Hematopoietic multipotent progenitor cell treated with erythropoietin and hydrocortisone succinate and interleukin-3 and kit ligand, for 15 days (in vitro differentiated cells): ENCODE measurements at regions not wholly inside any gene's neighbourhood (a gene's known extent, or its start where the extent isn't known, plus 50 kb on each side); places are given as distances from the start of the nearest gene placed in this dataset.
A peak's percentile ranks its signal among the peaks of the same experiment; 100 is the strongest.
"Not testable (repeated sequence)": the region's sequence is repeated elsewhere in the genome, so short reads cannot be mapped to it uniquely, and the experiment has no call there.

ENCODE experiments used
- DNase-seq: peaks from one replicate; pipeline ENCODE4 v3.0.0-alpha.2; 2015; ENCODE audit warnings: low spot score

DNA sequence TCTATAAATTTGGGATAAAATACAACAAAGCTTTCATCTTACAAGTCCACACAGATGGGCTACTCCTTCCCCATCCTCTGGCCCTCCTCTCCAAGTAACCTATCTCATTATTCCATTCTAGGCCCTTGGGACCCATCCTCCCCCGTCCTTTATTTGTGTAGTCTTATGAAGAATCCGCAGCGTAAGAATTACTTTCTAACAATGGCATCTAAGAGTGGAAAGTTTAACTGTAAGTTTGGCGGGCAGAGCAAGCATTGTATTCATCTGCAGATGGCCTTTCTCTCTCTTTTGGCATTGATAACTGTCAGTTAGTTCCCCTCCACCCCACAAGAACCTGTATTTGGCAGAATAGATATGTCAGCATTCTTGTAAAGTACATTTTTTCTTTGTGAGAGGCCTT lies 91.9 kb upstream of the TSPAN2 start:
- DNase-seq: no peak

DNA sequence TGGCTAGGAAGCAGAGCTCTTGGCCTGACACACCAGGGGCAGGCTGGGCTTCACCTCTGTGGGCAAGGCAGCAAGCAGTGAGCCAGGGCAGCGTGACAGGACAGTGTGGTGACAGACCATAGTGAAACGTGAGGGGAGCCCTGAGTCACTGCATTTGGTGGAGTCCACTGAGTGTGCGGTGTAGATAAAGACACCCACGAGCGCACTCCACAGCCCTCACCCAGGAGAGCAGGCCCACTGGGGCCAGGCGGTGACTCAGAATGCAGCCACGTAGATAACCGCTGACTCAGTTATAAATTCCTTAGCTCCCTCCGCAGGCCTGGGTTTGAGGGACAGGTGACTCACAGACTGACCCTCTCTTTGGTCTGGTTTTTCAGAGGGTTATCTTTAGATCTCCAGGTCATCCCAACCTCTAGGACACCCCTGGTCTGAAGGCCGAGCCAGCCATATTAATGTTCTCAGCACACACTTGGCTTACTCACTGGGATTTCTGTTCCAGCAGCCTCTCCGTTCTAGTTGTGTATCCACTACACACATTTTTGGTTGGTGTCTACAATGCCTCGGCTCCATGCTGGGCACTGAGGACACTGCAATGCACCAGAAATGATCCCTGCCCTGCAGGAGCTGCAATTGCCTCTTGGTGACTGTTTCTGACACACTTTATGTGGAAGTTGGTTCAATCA lies 90.2 kb upstream of the TSPAN2 start:
- DNase-seq: peak; percentile 84

DNA sequence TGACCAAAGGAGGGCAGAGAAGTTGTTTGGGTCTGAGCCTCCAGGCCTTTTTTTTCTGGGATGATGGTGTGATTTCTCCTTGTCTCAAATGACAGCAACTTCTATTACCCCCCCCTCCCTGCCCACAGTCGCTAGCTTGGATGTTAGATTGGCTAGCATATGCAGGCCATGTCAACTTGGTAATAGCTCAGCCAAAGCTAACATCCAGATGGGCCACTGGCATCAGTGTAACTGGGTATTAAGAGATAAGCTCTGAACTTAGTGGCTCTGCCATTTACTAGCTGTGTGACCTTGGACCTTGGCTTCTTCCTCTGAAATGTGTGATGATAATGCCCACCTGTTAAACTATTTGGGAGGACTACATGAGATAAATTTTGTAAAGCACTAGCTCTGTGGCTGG lies 86.9 kb upstream of the TSPAN2 start:
- peak; percentile 40 for DNase-seq

DNA sequence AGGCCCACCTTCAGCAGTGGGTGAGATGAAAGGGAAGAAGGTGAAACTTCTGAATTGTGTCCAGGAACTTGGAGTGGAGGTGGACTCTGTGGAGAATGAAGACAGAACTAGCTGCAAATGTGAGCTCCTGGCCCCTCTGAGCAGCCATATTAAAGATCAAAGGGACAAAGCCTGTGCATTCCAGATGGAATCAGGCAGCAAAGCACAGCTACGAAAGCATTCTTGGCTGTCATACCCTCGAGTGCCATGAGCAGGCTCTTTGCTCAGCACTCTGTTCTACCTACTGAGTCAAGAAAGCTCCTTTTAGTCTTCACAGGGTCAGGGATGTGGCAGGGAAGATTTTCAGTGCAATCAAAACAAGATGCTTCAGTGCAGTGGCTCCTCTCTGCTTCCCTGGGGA lies 86.3 kb upstream of the TSPAN2 start:
- no peak for DNase-seq

DNA sequence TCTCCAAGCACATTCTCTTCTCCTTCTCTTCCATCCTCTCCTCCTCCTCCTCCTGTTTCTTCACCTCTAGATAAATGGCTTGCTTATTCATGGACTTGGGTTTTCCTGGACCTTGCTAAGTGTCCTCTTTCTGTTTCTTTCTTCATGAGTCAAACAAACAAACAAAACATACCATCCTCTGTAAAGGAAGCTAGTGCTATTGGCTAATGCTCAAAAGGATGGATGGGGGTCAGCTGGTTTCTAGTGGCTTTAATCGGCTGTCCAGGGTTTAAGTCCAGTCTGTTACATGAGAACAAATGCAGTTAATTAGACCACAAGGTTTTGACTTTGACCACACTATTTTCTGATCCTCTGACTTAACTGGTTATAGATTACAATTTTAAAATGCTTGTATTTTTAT lies 83.8 kb upstream of the TSPAN2 start:
- no peak for DNase-seq

DNA sequence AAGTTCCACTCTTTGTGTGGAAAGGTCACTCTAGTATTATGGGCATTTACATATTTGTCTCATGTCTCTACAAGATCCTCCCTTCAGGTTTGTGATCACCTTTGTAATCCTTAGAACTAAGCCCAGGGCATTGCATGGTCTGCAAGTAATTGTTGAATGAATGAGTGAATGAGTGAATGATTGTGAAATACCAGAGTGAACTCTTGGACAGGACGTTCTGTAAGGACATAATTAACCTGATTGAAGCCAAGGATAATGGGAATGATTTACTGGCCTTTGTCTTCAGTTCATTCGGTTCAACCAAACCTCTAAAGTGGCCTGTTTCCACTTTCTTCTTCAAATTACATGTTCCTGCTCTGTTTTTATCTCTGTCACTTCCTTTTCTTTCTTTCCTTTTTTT lies 83.0 kb upstream of the TSPAN2 start:
- no peak for DNase-seq

DNA sequence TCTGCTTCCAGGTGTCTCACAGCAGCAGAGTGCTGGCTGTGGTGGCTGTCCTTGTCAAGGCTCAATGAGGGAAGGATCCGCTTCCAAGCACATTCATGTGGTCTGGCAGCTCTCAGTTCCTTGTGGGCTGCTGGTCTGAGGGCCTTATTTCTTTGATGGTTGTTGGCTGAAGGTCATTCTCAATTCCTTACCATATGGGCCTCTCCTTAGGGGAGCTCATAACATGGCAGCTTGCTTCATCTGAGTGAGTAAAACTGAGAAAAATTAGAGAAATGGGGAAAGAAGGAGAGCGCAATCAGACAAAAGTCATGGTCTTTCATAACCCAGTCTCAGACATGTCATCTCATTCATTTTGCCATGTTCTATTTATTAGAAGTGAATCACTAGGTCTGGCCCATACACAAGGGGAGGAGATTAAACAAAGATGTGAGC lies 81.7 kb upstream of the TSPAN2 start:
- no peak for DNase-seq

DNA sequence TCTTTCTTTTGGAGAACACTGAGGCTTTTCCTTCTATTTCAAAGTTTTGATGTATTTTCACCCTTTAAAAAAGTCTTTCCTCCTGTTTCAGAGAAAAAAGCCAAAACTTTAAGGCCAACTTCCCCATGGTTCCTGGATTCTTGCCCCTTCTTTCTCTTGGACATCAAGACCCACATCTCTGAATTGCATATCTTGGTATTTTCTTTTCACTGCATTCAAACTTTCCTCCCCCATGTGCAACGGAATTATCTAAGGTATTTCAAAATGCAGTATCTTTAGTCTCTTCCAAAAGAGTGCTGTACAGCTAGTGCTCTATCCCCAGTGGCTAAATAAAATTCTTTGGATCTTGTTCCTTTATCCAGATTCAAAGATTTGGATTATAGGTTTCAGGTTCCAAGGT lies 81.1 kb upstream of the TSPAN2 start:
- no peak for DNase-seq

DNA sequence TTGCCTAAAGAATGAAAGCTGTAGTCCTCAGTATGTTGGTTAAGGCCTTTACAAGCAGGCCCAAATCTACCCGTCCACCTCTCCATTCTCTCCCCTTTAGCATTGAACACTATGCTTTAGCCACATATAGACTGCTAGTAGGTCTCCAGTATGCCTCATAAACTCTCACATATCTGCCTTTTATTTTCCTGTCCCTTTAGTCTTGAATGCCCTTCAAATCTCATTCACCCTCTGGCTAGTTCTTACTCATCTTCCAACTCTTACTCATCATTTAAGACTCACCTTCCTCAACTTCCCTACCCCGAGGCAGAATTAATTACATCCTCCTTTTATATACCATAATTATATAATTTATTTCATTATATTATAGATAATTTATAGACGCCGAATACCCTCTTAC lies 78.7 kb upstream of the TSPAN2 start:
- no peak for DNase-seq

DNA sequence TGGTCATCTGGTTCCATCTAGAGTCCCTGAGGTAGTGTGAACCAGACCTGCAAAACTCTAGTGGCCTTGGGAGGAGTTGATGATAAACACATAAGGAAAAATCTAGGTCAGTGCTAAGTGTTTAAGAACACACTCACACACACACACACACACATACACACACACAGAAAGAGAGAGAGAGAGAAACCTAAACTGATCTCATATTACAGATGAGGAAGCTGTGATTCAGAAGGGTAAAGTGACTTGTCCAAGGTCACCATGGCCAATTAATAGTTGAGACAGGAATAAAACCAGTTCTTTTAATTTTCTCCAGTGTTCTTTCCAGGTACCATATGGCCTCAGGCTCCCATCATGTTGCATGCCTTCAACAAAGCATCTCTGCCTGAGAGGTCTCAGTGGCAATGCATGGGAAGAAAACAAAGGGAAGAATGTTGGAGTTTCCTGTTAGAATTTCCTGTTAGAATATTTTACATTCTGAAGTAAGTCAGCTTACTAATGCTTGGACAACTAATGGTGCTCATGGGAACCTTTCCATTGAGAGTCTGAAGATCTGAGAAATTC lies 77.3 kb upstream of the TSPAN2 start:
- no peak for DNase-seq

DNA sequence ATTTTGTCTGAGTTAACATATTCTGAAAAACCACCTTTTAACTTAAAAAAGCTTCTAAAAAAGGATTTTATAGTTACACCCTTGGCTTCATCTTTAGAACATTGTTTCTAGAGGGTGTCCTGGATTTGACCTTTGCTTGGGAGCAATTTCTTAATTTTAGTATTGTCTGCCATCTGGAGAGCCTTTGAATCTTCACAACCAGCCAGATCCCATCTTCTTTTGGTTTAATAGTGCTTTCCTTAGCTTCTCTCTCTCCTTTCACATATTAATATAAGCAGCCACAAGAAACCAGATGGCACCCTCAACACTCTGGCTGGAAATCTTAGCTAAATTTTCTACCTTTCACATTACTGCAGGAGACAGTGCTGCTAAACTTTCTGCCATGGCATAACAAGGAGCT lies 76.5 kb upstream of the TSPAN2 start:
- DNase-seq: no peak

DNA sequence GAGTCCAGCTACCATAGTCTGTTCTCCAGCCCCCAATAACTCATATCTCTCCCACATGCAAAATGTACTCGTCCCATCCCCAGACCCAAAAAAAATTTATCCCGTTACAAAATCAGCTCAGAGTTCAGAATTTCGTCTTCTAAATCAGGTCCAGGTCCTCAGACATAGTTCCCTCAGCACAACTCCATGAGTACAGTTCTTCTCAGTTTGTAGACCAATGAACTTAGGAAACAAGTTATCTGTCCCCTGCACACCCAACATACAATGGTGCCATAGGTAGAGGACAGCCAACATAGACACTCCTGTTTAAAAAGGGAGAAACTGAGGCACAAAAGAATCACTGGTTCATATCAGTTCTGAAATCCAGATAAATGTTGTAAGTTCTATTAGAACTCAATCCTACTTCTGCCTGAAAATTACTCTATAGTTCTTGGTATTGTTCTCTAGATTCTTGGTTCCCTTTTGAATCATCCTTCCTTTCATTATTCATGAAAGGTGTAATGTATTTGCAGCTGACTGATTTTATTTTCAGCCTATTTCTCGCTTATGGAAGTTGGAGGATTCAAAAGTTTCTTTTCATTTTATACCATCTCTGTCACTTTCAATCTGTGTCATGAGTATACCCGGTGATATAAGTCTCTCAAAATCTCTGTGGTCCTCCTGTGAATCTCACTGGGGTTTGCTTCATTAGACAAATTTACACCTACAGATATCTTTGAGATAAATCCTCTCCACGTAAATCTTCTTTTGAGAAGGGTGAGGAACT lies 75.8 kb upstream of the TSPAN2 start:
- DNase-seq: no peak

DNA sequence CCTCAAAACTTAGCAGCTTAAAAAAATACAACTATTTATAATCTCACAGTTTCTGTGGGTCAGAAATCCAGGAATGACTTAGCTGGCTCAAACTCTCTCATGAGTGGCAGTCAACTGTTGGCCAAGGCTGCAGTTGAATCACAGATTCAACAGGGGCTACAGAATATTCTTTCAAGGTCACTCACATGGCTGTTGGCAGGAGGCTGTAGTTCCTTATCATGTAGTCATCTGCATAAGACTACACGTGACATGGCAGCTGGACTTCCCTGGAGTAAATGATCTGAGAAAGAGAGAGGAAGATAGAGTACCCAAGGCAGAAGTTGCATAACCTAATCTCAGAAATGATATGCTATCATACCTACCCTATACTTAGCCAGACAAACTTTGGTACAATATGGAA lies 75.2 kb upstream of the TSPAN2 start:
- no peak for DNase-seq

DNA sequence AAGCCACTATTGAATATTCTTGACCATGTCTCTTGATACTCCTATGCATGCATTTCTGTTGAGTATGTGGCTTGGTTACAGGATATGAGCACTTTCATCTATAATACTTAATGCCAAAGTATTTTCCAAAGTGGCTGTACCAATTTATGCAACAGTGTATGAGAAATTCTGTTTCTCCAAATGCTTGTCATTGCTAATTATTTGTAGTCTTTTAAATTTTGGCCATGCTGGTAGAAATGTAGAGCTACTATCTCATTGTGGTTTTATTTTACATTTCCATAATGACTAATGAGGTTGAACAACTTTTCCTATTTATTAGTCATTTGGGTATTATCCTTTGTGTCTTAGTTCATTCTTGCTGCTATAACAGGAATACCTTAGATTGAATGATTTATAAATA lies 71.4 kb upstream of the TSPAN2 start:
- no peak for DNase-seq

DNA sequence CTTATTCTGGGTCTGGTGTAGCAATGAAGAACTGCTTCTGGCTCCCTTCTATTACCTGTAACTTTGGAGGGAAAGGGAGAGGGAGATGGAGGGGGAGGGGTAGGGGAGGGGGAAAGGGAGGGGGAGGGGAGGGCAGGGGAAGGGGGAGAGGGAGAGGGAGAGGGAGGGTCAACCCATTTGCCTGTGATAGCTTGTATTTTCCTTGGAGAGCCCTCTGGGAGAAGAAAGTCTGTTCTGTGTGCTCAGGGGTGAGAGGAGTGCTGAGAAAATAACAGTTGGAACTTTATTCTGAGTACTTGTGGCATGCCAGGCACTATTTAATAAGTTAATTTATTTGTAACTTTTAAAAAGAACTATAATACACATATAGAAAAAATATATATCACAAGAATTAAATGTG lies 70.7 kb upstream of the TSPAN2 start:
- no peak for DNase-seq

DNA sequence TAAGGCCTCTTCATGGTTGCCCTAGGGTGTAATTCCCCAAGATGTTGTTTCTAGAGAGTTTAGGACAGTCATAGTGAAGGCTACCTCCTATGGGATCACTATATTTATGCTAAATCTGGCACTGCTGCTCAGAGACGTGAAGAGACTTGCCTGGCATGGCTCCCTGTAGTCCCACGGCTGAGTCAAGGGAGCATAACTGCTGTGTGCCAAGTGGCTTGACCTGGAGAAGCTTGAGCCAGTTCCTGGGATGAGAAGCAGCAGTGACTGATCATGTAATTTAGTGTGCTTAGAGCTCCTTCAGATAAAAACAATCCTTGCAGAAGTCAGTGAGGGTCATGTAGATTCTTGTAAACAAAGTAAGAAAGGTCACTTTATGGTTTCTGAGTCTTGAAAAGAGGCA lies 68.9 kb upstream of the TSPAN2 start:
- no peak for DNase-seq

DNA sequence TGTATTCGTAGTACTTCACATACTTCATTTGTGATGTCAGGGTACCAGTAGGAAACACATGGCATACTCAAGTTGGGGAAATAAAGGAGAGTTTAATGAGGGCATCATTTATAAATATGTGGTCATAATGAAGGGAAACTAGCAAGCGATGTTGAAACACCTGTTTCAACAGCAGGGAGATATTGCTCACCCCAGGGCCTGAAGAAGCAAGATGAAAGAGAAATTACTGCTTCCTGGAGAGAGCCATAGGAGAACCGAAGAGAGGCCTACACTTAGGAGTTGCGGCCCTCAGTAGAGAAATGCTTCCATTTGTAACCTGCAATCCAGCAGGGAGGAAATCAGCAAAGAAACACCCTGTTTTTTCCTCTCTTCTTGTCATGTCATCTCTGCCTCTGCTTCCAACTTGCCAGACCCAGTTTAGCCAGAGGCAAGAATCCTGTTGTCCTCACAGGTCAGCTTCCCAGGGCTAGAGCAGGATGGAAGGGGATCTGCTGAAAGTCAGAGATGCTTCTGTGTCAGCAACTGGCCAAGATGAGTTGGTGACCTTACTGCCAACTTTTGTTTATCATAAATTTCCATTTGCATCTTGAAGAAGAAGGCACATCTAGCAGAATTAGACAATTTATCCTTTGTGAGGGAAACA lies 67.6 kb upstream of the TSPAN2 start:
- DNase-seq: no peak

DNA sequence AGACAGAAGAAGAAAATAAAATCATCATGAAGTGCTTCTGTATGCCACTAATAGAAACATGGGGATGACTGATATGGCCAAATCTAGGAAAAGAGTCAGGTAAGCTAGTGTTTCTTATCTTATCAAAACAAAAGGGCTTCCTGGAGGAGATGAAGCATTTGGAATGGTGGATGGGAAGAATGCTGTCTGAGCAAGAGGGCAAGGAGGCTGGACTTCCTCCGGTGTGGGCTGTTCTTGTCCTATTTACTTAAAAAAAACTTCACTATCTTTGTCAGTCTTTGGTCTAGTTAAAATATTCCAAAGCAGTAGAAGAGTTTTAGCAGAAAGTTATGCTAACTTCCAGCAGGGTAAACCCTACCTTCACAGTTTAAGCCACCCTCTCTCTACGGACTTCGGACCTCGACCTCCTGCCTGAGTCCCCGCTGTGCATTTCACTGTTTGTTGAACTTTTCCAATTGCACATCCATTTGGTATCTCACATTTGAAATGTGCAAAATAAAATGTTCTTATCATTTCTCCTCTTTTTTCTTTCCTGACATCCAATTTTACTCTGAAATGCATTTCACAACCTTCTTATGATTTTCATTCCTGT lies 64.8 kb upstream of the TSPAN2 start:
- DNase-seq: no peak

DNA sequence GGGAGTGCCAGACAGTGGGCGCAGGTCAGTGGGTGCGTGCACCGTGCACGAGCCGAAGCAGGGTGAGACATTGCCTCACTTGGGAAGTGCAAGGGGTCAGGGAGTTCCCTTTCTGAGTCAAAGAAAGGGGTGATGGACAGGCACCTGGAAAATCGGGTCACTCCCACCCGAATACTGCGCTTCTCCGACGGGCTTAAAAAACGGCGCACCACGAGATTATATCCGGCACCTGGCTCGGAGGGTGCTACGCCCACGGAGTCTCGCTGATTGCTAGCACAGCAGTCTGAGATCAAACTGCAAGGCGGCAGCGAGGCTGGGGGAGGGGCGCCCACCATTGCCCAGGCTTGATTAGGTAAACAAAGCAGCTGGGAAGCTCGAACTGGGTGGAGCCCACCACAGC lies 58.6 kb upstream of the TSPAN2 start:
- not testable (repeated sequence) for DNase-seq

DNA sequence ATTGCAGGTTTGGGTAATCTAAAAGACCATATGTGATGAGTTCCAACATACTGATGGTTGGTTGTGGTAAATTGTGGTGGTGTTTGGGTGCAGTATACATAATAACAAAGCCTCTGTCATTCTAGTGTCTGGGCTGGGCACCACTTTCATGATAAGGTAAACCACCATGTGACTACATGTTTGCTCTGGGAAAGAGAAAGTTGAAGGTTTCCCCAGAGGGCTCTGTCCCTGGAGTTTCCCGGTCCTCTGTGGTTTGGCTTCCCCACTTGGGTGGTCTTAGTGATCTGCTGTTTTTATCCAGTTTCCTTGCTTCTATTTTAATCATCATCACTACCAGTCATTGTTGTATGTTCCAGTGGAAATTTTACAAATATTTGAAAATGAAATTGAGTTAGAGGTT lies 55.9 kb upstream of the TSPAN2 start:
- no peak for DNase-seq

DNA sequence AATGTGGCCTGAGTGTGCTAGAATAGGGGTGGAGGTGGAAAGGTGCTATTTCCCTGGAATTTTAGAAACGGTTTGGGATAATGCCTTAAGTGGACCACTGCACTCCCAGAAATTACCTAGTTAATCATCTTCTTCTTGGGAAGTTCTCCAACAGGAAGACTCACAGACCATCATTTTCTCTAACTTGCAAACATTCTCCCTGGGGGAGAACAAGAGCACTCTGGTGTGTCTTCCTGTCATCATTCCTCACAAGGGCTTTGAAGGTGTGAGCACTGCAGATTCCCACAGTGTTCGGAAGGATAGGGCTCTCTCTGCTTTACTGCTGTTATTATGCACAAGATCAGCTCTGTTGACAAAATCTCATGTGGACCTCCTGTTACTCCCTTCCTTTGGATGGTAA lies 54.9 kb upstream of the TSPAN2 start:
- no peak for DNase-seq

DNA sequence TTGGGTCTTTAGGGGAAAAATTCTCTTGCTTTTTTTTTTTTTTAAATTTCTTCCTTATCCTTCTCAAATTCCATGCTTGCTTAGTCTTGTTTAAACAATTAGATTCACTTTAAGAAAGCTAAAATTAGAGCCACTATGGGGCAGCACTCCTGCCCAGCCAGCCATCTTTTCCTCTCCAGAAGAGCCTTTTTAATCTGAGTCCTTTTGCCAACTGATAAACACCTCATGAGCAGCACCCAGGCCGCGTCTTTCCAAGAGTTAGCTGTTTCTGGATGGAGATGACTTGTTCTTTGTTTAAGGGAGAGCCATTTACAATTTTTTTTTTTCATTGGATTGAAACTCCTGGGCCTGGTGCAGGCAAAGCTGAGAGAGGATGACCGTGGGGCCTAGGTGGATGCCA lies 53.3 kb upstream of the TSPAN2 start:
- peak; percentile 12 for DNase-seq

DNA sequence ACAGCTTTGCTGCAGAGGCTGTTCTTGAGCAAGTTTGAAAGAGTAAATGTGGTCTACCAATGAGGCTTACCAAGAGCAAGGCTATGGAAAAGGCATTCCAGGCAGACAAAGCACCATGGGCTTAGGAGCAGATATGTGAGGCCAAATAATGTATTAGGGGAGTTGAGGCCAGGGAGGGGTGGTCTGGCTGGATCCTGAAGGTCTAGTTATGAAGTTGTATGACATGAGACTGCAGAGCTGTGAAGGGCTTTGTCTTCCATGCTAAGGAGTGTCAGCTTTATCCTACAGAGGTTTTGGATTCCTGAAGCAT lies 51.8 kb upstream of the TSPAN2 start:
- DNase-seq: no peak
